Trophoblast cell (in vitro differentiated cells and primary cell): ENCODE measurements at regions not wholly inside any gene's neighbourhood (a gene's known extent, or its start where the extent isn't known, plus 50 kb on each side); places are given as distances from the start of the nearest gene placed in this dataset.

Experiments
- DNase-seq, 2 donors: peaks; one replicate each; pipeline ENCODE4 v3.0.0-alpha.2; 2016
- H2AFZ ChIP-seq: 2 replicates; pipeline ENCODE4 v1.6.1; 2013; ENCODE audit warnings: low read length, moderate library complexity, mild to moderate bottlenecking; ENCODE audit not compliant: insufficient read depth, poor library complexity
- H2AK5ac ChIP-seq: 2 replicates; pipeline ENCODE4 v1.6.1; 2013; ENCODE audit warnings: mild to moderate bottlenecking, low read length
- H2BK120ac ChIP-seq: 2 replicates; pipeline ENCODE4 v1.6.1; 2013; ENCODE audit warnings: low read length, mild to moderate bottlenecking, moderate library complexity; ENCODE audit not compliant: insufficient read depth, poor library complexity
- H2BK12ac ChIP-seq: 2 replicates; pipeline ENCODE4 v1.6.1; 2013; ENCODE audit warnings: mild to moderate bottlenecking, low read length, moderate library complexity
- H2BK5ac ChIP-seq: 2 replicates; pipeline ENCODE4 v1.6.1; 2013; ENCODE audit warnings: low read length, low read depth, moderate library complexity, mild to moderate bottlenecking; ENCODE audit not compliant: poor library complexity
- H3K14ac ChIP-seq: 2 replicates; pipeline ENCODE4 v1.6.1; 2013; ENCODE audit warnings: mild to moderate bottlenecking, low read length
- H3K18ac ChIP-seq: 2 replicates; pipeline ENCODE4 v1.6.1; 2013; ENCODE audit warnings: mild to moderate bottlenecking, low read length
- H3K23ac ChIP-seq: 2 replicates; pipeline ENCODE4 v1.6.1; 2013; ENCODE audit warnings: low read length
- H3K27ac ChIP-seq: 2 replicates; pipeline ENCODE4 v1.5.1; 2013; ENCODE audit warnings: low read depth, mild to moderate bottlenecking, inconsistent platforms, low read length, moderate library complexity
- H3K27me3 ChIP-seq: 2 replicates; pipeline ENCODE4 v1.6.1; 2013; ENCODE audit warnings: inconsistent platforms, mild to moderate bottlenecking, low read length, moderate library complexity; ENCODE audit not compliant: insufficient read depth
- H3K36me3 ChIP-seq, 2 experiments: 1 replicate in 1 of 2; 2 replicates in 1 of 2; pipeline ENCODE4 v1.6.1; 2013; ENCODE audit warnings: low read length in 2 of 2, mild to moderate bottlenecking in 2 of 2, moderate library complexity in 1 of 2; ENCODE audit not compliant: insufficient read depth in 2 of 2, control insufficient read depth in 1 of 2
- H3K4ac ChIP-seq: 2 replicates; pipeline ENCODE4 v1.6.1; 2013; ENCODE audit warnings: low read depth, mild to moderate bottlenecking, low read length, moderate library complexity
- H3K4me1 ChIP-seq, 2 experiments: 1 replicate in 1 of 2; 2 replicates in 1 of 2; pipeline ENCODE4 v1.6.1; 2013; ENCODE audit warnings: low read length in 2 of 2, mild to moderate bottlenecking in 2 of 2, moderate library complexity in 1 of 2; ENCODE audit not compliant: insufficient read depth in 2 of 2, control insufficient read depth in 1 of 2
- H3K4me2 ChIP-seq: 2 replicates; pipeline ENCODE4 v1.6.1; 2013; ENCODE audit warnings: inconsistent platforms, mild to moderate bottlenecking, low read length, moderate library complexity
- H3K4me3 ChIP-seq: 2 replicates; pipeline ENCODE4 v1.5.1; 2013; ENCODE audit warnings: mild to moderate bottlenecking, low read depth, low read length, inconsistent platforms
- H3K79me1 ChIP-seq: one replicate; pipeline ENCODE4 v1.6.1; 2013; ENCODE audit warnings: low read length
- H3K79me2 ChIP-seq: 2 replicates; pipeline ENCODE4 v1.6.1; 2013; ENCODE audit warnings: low read length, mild to moderate bottlenecking; ENCODE audit not compliant: control insufficient read depth, insufficient read depth, poor library complexity
- H3K9ac ChIP-seq: 2 replicates; pipeline ENCODE4 v1.6.1; 2013; ENCODE audit warnings: mild to moderate bottlenecking, low read length
- H3K9me3 ChIP-seq: 2 replicates; pipeline ENCODE4 v1.6.1; 2013; ENCODE audit warnings: low read depth, mild to moderate bottlenecking, control low read depth, inconsistent platforms, low read length; ENCODE audit not compliant: insufficient read depth
- H4K12ac ChIP-seq: 2 replicates; pipeline ENCODE4 v1.6.1; 2013; ENCODE audit warnings: low read depth, mild to moderate bottlenecking, low read length, moderate library complexity
- H4K8ac ChIP-seq: 2 replicates; pipeline ENCODE4 v1.6.1; 2013; ENCODE audit warnings: low read depth, mild to moderate bottlenecking, low read length, moderate library complexity
- H4K91ac ChIP-seq: one replicate; pipeline ENCODE4 v1.6.1; 2013; ENCODE audit warnings: low read depth, mild to moderate bottlenecking, low read length, moderate library complexity
- WGBS: extraction: QIAGEN DNeasy Blood & Tissue Kit; methylation state at CpG from one replicate; pipeline ENCODE4 v1.1.7; 2013; ENCODE audit warnings: missing lambda C conversion rate; ENCODE audit not compliant: insufficient read length, insufficient coverage; ENCODE audit errors: extremely low coverage; 5-methylcytosine and 5-hydroxymethylcytosine counted together

DNA sequence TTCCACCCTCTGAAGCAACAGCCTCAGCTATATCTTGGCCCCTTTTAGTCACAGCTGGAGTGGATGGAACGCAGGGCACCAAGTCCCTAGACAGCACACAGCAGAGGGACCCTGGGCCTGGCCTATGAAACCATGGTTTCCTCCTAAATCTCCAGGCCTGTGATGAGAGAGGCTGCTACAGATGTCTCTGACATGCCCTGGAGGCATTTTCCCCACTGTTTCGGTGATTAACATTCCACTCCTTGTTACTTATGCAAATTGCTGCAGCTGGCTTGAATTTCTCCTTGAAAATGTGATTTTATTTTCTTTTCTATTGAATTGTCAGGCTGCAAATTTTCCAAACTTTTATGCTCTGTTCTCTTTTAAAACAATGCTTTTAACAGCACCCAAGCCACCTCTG, 384.8 kb downstream of the PRR16 start:
- Histone ChIP-seq H2AFZ (no peak overlapping the region), H3K14ac (no peak overlapping the region), H2BK5ac (no peak overlapping the region), H3K4me2 (no peak overlapping the region), H4K91ac (no peak overlapping the region), H3K9ac (no peak overlapping the region), H3K27me3 (no peaks in the 10 kb centered on the region), H3K79me2 (no peaks in the 10 kb centered on the region), H4K8ac (no peak overlapping the region), H2AK5ac (no peak overlapping the region), H3K4me3 (no peak overlapping the region), H3K36me3 (no peaks in the 10 kb centered on the region), H4K12ac (no peak overlapping the region), H3K9me3 (no peaks in the 10 kb centered on the region), H3K27ac (no peak overlapping the region), H2BK12ac (no peak overlapping the region), H3K4me1 (peaks cover 0 to 3% of the 10 kb centered on the region in 2 experiments), H2BK120ac (no peak overlapping the region), H3K23ac (no peak overlapping the region), H3K79me1 (no peaks in the 10 kb centered on the region), H3K18ac (no peak overlapping the region), H3K4ac (no peak overlapping the region)
- no CpG with 5 or more reads among the region's 2 CpGs for WGBS
- peak in 1 of 2 donors; percentile 10 for DNase-seq

DNA sequence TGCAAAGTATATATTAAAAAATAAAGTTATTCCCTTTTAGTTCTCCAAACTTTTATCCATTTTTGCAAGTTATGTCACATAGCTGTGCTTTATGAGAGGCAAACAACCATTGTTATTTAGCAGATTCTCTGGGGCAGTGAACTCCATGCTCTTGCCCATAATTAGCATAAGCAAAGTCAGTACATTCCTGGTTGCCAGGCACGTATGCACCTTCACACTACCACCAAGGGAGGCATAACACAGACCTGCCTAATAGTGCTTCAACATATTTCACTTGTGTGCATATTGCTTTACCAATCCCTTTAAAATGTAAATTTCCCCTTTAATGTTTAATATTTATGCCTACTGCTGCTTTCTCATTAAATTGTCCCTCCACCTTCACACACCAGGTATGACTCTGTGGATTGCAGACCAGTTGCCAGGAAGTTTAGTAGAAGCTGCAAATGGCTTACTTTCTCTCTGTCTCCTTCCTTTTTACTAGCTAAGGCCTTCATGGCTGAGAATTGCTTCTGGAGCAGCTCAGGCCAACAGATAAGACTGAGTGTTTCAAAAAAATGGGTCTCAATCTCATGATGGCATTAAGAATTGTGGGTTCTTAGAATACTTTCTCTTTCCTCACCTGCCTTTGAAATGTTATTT, 388.2 kb downstream of the PRR16 start:
- DNase-seq = no peak

GRCh38 chr5:120866997-120867396, 402.9 kb downstream of the PRR16 start:
- WGBS = no CpG with 5 or more reads among the region's 7 CpGs
- Histone ChIP-seq H2BK120ac (no peak overlapping the region), H4K91ac (no peak overlapping the region), H3K4me1 (no peaks in the 10 kb centered on the region), H2BK12ac (no peak overlapping the region), H3K9ac (no peak overlapping the region), H3K18ac (no peak overlapping the region), H2AK5ac (no peak overlapping the region), H3K79me1 (no peaks in the 10 kb centered on the region), H2AFZ (no peak overlapping the region), H3K27me3 (no peaks in the 10 kb centered on the region), H2BK5ac (no peak overlapping the region), H3K27ac (no peak overlapping the region), H4K12ac (no peak overlapping the region), H3K4me3 (no peak overlapping the region), H3K4me2 (no peak overlapping the region), H3K14ac (no peak overlapping the region), H3K79me2 (no peaks in the 10 kb centered on the region), H4K8ac (no peak overlapping the region), H3K23ac (no peak overlapping the region), H3K9me3 (no peaks in the 10 kb centered on the region), H3K4ac (no peak overlapping the region), H3K36me3 (no peaks in the 10 kb centered on the region)
- DNase-seq = no peak

More for the DNA sequence above, 388.2 kb downstream of the PRR16 start:
- Histone ChIP-seq H3K4me1 (peaks cover 0 to 3% of the 10 kb centered on the region in 2 experiments), H3K4me3 (no peak overlapping the region), H3K4me2 (no peak overlapping the region), H4K12ac (no peak overlapping the region), H4K8ac (no peak overlapping the region), H3K9ac (no peak overlapping the region), H2BK5ac (no peak overlapping the region), H3K79me1 (no peaks in the 10 kb centered on the region), H3K27me3 (no peaks in the 10 kb centered on the region), H3K36me3 (no peaks in the 10 kb centered on the region), H3K79me2 (no peaks in the 10 kb centered on the region), H2BK12ac (no peak overlapping the region), H3K9me3 (no peaks in the 10 kb centered on the region), H2BK120ac (no peak overlapping the region), H2AFZ (no peak overlapping the region), H4K91ac (no peak overlapping the region), H3K4ac (no peak overlapping the region), H3K23ac (no peak overlapping the region), H3K18ac (no peak overlapping the region), H3K27ac (no peak overlapping the region), H2AK5ac (no peak overlapping the region), H3K14ac (no peak overlapping the region)
- no CpG with 5 or more reads among the region's 1 CpG for WGBS

- WGBS = no CpG with 5 or more reads among the region's 1 CpG
- Histone ChIP-seq H3K27ac (no peak overlapping the region), H3K4me1 (no peaks in the 10 kb centered on the region), H3K14ac (no peak overlapping the region), H3K36me3 (no peaks in the 10 kb centered on the region), H3K23ac (no peak overlapping the region), H2BK120ac (no peak overlapping the region), H3K79me2 (no peaks in the 10 kb centered on the region), H2AFZ (no peak overlapping the region), H4K91ac (no peak overlapping the region), H3K79me1 (no peaks in the 10 kb centered on the region), H3K9me3 (no peaks in the 10 kb centered on the region), H3K4me3 (no peak overlapping the region), H3K18ac (no peak overlapping the region), H2BK5ac (no peak overlapping the region), H4K8ac (no peak overlapping the region), H2BK12ac (no peak overlapping the region), H4K12ac (no peak overlapping the region), H3K27me3 (no peaks in the 10 kb centered on the region), H3K4ac (no peak overlapping the region), H3K9ac (no peak overlapping the region), H2AK5ac (no peak overlapping the region), H3K4me2 (no peak overlapping the region)
- DNase-seq = peak; percentile 75 to 92
These were observed 405.7 kb downstream of the PRR16 start for GRCh38 chr5:120869831-120870230.
